ENCODE measurements at regions not wholly inside any gene's neighbourhood (a gene's known extent, or its start where the extent isn't known, plus 50 kb on each side); places are given as distances from the start of the nearest gene placed in this dataset.

GRCh38 chr13:60700994-60701393, 304.0 kb downstream of the TDRD3 start:
- intact Hi-C loops (cut with micrococcal nuclease): no loop called here
- no TSS peak for BruUV-seq (replicated peaks)
- ATAC-seq: no peak

DNA sequence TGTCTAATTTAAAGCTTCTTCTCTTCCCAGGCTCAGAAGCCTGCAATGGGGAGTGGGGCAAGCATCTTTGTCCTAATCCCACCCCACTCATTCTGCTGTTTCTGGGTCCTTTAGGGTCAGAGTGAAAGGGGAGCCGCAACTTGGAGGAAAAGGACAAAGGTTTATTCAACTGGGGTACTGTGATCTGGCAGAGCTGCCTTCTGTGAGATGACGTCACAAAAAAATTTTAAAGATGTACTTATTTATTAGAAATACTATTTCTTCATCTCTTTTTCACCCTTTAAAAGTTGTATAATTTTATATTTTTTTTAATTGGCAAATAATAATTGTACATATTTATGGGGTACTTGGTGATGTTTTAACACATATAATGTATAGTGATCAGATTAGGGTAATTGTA, 302.6 kb downstream of the TDRD3 start:
- Histone ChIP-seq H2AFZ (ENCODE audit: low read length) (no peak overlapping the region), H3K27ac (ENCODE audit: low read length) (no peak overlapping the region), H4K20me1 (ENCODE audit: low read length) (no peaks in the 10 kb centered on the region), H3K9me2 (replicated peaks; ENCODE audit: low read length) (no peaks in the 10 kb centered on the region), H3K36me3 (ENCODE audit: low read depth, low read length) (no peaks in the 10 kb centered on the region), H3F3A (ENCODE audit: low read length, unreplicated experiment) (no peaks in the 10 kb centered on the region), H3K9me3 (ENCODE audit: low read length) (no peaks in the 10 kb centered on the region), H3K27me3 (ENCODE audit: low read length) (no peaks in the 10 kb centered on the region), H3K4me1 (ENCODE audit: insufficient read depth, low read length) (no peaks in the 10 kb centered on the region), H3K9ac (ENCODE audit: low read length) (no peak overlapping the region), H3K4me3 (ENCODE audit: low read length) (no peak overlapping the region), H3K4me2 (ENCODE audit: low read length) (no peak overlapping the region), H3K79me2 (ENCODE audit: low read length) (no peaks in the 10 kb centered on the region)
- ATAC-seq: no peak
- ChIA-PET CTCF (no interaction called here), POLR2A (ENCODE audit: unreplicated experiment) (no interaction called here)
- intact Hi-C loops (cut with micrococcal nuclease): no loop called here
- no peak for TF ChIP-seq CTCF (conservative IDR thresholded peaks at IDR 0.05; ENCODE audit: low read depth, low read length)
- TF ChIP-seq EZH2 (IDR thresholded peaks at IDR 0.05; ENCODE audit: low read length, unreplicated experiment): no peak
- no peak for TF ChIP-seq EZH2phosphoT487 (IDR thresholded peaks at IDR 0.05; ENCODE audit: borderline replicate concordance, low read length)
- DNase-seq: no peak
- no TSS peak for BruUV-seq (replicated peaks)

More at GRCh38 chr13:60700994-60701393, 304.0 kb downstream of the TDRD3 start:
- POLR2A ChIA-PET (ENCODE audit: unreplicated experiment): no interaction called here
- Histone ChIP-seq H3K9me2 (replicated peaks; ENCODE audit: low read length) (no peaks in the 10 kb centered on the region), H3K27me3 (ENCODE audit: low read length) (no peaks in the 10 kb centered on the region), H3K4me3 (ENCODE audit: low read length) (no peak overlapping the region), H3K79me2 (ENCODE audit: low read length) (no peaks in the 10 kb centered on the region), H3K9me3 (ENCODE audit: low read length) (no peaks in the 10 kb centered on the region), H3K4me1 (ENCODE audit: insufficient read depth, low read length) (no peaks in the 10 kb centered on the region), H3K4me2 (ENCODE audit: low read length) (no peak overlapping the region), H3K36me3 (ENCODE audit: low read depth, low read length) (no peaks in the 10 kb centered on the region), H2AFZ (ENCODE audit: low read length) (no peak overlapping the region), H3F3A (ENCODE audit: low read length, unreplicated experiment) (no peaks in the 10 kb centered on the region), H4K20me1 (ENCODE audit: low read length) (no peaks in the 10 kb centered on the region), H3K27ac (ENCODE audit: low read length) (no peak overlapping the region), H3K9ac (ENCODE audit: low read length) (no peak overlapping the region)
- CTCF ChIA-PET: no interaction called here
- TF ChIP-seq EZH2 (IDR thresholded peaks at IDR 0.05; ENCODE audit: low read length, unreplicated experiment): no peak
- TF ChIP-seq EZH2phosphoT487 (IDR thresholded peaks at IDR 0.05; ENCODE audit: borderline replicate concordance, low read length): no peak
- no peak for TF ChIP-seq CTCF (conservative IDR thresholded peaks at IDR 0.05; ENCODE audit: low read depth, low read length)
- DNase-seq: no peak

DNA sequence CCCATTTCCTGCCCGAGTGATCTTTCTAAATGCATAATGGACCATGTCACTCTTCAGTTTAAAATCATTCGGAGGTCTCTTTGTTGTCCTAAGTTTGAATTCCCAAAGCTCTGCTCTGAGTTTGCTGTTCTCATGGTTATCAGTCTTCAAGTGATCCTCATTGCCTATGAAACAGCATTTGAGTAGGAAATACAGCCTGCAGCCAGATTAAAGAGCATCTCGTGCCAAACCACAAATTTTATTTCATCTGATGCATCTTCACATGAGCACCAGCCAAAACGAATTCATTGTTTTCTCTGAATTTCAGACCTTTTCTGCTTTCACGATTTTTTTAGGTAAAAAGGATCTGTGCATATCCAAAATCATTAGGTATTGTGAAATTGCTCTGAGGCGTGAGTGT, 299.6 kb downstream of the TDRD3 start:
- Histone ChIP-seq H3K4me3 (ENCODE audit: low read length) (no peak overlapping the region), H3F3A (ENCODE audit: low read length, unreplicated experiment) (no peaks in the 10 kb centered on the region), H3K36me3 (ENCODE audit: low read depth, low read length) (no peaks in the 10 kb centered on the region), H3K27ac (ENCODE audit: low read length) (no peak overlapping the region), H3K9me3 (ENCODE audit: low read length) (no peaks in the 10 kb centered on the region), H2AFZ (ENCODE audit: low read length) (no peak overlapping the region), H3K9me2 (replicated peaks; ENCODE audit: low read length) (no peaks in the 10 kb centered on the region), H3K4me2 (ENCODE audit: low read length) (no peak overlapping the region), H3K79me2 (ENCODE audit: low read length) (no peaks in the 10 kb centered on the region), H3K27me3 (ENCODE audit: low read length) (no peaks in the 10 kb centered on the region), H3K9ac (ENCODE audit: low read length) (no peak overlapping the region), H3K4me1 (ENCODE audit: insufficient read depth, low read length) (no peaks in the 10 kb centered on the region), H4K20me1 (ENCODE audit: low read length) (no peaks in the 10 kb centered on the region)
- ATAC-seq (no peak), DNase-seq (no peak)
- intact Hi-C loops (cut with micrococcal nuclease): no loop called here
- ChIA-PET POLR2A (ENCODE audit: unreplicated experiment) (interaction anchor here (0.6 kb wide), 1 partner anchor 161 kb away, joined by 5 read pairs; no protein-coding TSS in a partner anchor), CTCF (no interaction called here)
- no peak for TF ChIP-seq CTCF (conservative IDR thresholded peaks at IDR 0.05; ENCODE audit: low read depth, low read length)
- TF ChIP-seq EZH2phosphoT487 (IDR thresholded peaks at IDR 0.05; ENCODE audit: borderline replicate concordance, low read length): no peak
- TF ChIP-seq EZH2 (IDR thresholded peaks at IDR 0.05; ENCODE audit: low read length, unreplicated experiment): no peak
- BruUV-seq (replicated peaks): no TSS peak
